GM19239 (cell line): ENCODE measurements at regions not wholly inside any gene's neighbourhood (a gene's known extent, or its start where the extent isn't known, plus 50 kb on each side); places are given as distances from the start of the nearest gene placed in this dataset.

ENCODE experiments used
- DNase-seq: peaks from one replicate; pipeline ENCODE4 v3.0.0; 2011; ENCODE audit warnings: low spot score; ENCODE audit not compliant: insufficient read length
- FAIRE-seq: peaks from 2 replicates; lab custom pipeline; 2011; peaks lifted over from hg19 to GRCh38; lab: Jason Lieb, UNC

DNA sequence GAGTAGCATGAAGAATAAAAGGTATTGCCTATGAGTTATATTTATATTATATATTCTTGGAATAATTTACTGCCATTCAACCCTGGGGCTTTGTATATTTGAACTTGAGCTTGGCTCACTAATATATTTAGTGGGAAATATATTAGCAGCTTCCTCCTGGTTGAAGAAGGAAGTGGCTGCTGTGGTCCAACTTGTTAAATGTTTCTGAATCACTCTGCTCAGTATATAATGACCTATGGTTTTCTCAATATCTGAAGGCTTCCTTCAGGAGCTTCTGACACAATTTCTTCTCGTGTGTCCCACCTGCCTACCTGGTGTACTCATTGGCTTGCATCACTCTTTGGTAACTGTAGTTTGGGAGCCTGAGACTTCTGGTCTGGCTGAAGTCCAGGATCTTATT lies 646.4 kb downstream of the TBC1D4 start:
- DNase-seq = no peak
- FAIRE-seq = no peak

DNA sequence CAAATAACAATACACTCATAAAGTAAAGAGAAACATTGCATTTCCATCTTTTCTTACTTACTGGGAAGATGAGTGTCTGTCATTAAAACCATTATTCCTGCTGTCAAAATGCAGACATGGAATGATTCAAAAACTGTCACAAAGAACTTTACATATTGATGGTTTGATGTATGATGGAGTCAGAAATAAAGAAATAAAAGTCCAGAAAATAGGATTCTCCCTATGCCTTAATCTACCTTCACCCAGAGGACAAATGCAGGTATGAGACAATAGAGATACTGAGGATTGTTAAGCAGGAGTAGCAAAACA lies 656.1 kb downstream of the TBC1D4 start:
- DNase-seq = no peak
- no peak for FAIRE-seq

DNA sequence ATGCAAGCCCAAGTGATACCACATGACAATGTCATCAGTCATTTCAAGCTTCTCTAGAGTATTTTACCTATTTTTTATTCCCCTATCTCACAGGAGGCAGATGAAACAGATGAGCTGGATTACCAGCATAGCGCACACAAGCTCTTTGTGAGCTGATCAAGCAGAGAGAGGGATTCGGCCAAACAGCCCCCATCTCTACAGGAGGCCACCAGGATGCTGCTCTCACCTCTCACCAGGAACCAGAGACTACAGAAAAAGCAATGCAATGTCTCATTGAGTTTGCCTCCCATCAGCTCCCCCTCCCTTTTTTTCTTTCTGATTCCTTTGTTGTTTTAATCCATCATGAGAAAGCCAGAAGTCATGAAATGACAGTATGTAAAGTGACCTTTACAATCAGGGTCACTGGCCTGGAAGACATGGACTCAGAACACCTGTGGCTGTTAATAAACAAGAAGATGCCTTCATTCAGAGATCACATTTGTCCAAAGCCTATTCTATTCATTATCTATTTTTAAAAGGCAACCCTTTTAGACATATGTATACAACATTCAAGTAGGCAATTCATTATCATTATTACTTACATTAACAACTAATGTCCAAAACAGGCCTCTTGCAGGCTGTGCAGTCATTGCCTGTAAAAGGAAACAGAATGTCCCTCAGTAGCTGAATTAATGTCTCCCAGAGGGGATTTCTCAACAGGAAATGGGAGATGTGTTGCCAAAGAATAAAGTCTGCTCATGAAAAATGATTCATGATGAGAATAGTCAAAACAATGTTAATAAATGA lies 656.6 kb downstream of the TBC1D4 start:
- no peak for DNase-seq
- FAIRE-seq = no peak

DNA sequence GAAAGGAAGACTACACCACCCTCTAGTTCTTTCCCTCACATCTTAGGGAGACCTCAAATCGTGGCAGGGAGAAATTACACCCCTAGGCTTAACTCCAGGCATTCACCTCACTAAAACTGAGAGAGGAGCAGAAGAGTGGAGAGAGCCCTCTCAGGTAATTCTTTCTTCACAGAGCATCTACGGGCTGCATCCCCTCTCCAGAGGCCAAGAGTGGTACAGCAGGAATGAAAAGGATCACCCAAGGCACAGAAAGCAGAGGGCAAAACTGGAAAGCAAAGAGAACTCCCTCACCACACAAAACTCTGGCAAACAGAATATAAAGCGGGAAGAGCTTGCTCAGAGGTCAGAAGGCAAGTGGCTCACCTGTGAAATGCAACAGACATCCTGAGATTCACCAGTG lies 661.2 kb downstream of the TBC1D4 start:
- FAIRE-seq (no peak), DNase-seq (no peak)

DNA sequence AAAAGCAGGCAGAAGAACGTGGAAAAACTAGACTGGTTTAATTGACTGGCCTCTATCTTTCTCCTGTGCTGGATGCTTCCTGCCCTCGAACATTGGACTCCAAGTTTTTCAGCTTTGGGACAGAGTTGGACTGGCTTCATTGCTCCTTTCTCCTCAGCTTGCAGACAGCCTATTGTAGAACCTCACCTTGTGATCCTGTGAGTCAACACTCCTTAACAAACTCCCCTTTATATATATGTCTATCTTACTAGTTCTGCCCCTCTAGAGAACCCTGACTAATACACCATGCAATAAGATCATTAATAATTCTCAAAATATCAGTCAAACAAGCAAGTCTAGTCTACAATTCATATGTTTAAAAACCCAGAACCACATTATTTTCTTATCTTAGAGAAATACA lies 662.4 kb downstream of the TBC1D4 start:
- DNase-seq (no peak), FAIRE-seq (no peak)

DNA sequence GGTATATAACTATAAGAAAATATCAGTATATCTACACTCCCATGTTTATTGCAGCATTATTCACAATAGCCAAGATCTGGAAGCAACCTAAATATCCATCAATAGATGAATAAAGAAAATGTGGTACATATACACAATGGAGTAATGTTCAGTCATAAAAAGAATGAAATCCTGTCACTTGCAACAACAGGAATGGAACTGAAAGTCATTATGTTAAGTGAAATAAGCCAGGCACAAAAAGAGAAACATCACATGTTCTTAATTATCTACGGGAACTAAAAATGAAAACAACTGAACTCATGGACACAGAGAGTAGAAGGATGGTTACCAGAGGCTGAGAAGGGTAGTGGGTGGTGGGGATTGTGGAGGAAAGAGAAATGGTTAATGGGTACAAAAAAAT lies 665.2 kb downstream of the TBC1D4 start:
- DNase-seq (no peak), FAIRE-seq (no peak)

DNA sequence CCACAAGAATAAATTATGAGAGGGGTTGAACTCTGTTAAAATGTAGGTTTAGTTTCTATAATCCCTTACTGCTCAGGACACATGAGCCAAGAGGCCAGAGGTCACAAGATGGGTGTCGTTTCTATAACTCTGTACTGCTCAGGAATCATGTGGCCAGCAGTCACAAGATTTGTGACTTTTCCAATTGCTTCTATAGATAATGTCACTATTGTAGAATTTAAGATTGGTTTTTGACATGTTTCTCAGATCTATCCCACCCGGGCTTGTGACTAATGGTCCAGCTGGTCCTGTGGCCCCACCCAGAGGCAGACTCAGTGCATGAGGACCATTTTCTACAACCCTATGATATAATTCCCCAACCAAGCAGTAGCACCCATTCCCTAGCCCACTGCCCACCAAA lies 662.0 kb upstream of the KLF12 start:
- DNase-seq (no peak), FAIRE-seq (no peak)

DNA sequence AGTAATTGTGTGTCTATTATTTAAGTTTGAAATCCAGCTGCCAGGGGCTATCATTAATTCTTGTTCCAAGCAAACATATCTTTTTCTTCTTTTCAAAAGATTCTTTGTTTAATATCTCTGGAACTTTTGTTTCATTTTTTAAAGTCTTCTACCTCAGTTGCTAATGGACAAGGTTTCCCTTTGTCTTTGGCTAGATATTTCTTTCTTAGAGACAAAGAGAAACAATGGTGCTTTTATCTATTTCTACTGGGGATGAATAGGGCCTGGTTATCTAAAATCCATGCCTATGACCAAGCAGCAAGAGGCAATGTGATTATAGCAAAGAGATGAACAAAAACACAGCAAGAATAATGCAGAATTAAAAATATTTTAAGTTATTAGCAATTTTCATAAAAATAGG lies 661.3 kb upstream of the KLF12 start:
- FAIRE-seq (no peak), DNase-seq (no peak)

DNA sequence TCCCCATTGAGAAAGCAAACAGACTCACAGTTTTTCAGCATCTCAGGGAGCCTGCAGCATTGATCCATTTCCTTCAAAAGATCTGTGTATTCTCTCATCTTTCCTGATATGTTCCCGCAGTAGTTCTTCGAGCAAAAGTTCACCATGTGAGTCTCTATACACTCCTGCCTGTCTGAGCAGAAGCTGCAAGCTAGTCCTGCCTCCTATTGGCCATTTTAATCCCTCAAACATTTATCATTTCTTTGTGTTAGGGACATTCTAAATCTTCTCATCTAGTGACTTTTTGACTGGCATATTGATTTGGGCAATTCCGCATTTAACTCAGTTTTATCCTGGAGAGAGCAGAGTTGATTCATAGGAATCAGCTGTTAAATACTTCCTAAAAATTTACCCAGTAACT lies 660.4 kb upstream of the KLF12 start:
- DNase-seq (no peak), FAIRE-seq (no peak)

DNA sequence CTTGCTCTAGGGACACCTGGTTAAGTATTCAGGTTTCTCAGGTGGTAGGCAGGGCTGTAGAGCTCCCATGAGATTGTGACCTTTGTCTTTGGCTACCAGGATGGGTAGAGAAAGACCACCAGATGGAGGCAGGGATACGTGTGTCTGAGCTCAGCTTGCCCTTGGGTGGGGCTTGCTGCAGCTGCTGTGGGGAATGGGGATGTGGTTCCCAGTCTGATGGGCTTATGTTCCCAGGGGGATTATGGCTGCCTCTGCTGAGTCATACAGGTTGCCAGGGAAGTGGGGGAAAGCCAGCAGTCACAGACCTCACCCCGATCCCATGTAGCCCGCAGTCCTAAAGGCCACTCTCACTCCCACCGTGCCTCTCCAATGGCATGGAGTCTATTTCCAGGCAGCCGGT lies 659.9 kb upstream of the KLF12 start:
- FAIRE-seq = no peak
- no peak for DNase-seq

DNA sequence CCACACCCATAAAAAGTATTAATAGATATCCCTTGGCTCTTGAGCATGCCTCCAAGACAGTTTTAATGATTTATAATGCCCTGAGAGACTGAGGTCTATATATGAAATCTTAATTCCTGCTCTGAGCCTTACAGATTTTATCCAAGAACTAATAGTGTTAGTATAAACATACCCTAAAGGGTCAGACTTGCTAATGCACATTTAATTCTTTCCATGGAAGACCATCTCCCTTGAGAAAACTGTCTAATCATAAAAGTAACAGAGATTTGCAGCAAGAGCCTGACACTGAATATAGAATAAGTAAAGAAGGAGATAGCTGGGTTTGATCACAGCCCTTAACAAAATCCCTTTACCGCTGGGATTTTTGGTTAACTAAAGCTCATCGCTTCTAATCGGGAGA lies 650.8 kb upstream of the KLF12 start:
- FAIRE-seq = no peak
- no peak for DNase-seq

DNA sequence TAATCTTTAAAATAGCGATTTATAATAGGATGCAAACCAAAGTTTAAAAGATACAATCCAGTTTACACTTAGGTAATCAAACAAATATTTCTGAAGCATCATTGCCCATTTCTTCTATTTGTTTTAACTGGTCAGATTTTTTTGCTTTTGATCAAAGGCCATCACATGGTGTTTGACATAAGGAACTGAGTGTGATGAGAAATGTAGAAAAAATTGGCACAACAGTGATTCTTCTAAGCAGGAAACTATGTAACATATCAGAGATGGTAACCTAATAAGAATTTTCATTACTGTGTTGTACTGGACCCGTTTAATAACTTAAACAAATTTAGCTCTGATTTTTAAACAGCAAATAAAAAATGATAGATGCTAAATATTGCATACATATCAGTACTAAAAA lies 644.7 kb upstream of the KLF12 start:
- FAIRE-seq (no peak), DNase-seq (no peak)

DNA sequence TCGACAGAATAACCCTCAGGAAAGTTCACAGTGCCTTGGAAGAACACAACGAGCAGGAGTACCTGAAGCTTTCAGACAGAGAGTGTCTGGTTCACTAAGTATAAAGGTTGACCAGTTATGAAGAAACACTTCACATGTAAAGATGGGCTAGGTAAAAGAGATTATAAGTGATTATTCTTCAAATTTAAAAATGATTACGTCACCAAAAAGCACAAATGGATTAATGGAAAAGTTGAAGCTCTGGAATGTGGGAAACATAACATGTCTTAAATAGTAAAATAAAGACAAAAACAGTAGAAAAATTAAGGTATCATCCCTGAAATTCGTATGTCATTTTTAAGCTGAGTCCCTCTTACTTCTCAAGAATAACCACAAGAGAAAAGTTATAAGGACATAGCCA lies 643.9 kb upstream of the KLF12 start:
- FAIRE-seq (no peak), DNase-seq (no peak)

DNA sequence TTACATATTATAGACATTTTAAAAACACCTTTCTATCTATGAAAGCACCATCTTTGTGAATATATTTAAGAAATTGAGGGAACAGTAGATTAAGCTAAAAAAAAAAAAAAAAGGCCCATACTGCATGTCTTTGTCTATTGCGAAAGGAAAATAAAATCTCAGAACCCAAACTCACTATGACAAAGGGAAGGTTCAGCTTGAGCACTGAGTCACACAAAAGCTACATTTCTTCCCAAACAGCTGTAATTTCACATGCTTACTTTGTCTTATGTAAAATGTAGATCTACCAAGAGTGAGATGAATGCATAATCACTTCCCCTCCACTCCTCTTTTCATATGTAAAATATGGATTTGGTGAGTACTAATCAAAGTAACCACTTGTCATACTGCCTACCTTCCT lies 640.1 kb upstream of the KLF12 start:
- DNase-seq = no peak
- FAIRE-seq = no peak

DNA sequence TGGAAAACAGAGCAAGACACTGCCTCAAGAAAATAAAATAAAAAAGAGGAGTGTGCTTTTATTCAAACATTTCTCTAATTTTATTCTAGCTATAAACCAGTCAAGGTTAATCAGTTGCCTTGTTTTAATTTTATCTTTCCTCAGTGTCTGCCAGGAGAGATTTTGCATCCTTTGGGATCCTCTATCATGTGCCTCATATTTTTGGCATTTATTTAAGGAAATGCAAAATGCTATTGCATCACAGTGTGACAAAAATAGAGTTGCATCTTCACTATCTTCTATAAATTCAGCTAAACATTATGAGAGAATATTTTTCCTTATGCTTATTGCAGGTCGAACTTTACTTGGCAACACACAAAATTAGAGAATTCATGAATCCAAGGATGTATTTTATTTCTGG lies 639.0 kb upstream of the KLF12 start:
- DNase-seq (no peak), FAIRE-seq (no peak)

DNA sequence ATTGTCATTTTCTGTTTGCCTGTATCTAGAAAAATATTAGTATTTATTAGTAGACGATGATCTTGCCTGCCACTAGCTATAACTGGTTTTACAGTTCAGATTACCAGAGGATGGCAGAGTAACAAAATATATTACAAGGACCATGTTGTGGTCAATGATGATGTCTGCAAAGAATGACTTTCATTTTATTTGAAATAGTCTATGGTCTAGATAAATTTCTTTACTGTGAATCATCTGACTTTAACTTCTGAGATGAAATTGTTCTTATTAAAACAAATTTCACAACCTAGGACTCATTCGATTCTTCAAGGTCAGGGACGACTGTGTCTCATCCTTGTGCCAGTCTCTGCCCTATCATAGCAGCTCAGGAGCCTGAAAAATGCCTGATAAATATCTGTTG lies 637.8 kb upstream of the KLF12 start:
- no peak for FAIRE-seq
- no peak for DNase-seq

DNA sequence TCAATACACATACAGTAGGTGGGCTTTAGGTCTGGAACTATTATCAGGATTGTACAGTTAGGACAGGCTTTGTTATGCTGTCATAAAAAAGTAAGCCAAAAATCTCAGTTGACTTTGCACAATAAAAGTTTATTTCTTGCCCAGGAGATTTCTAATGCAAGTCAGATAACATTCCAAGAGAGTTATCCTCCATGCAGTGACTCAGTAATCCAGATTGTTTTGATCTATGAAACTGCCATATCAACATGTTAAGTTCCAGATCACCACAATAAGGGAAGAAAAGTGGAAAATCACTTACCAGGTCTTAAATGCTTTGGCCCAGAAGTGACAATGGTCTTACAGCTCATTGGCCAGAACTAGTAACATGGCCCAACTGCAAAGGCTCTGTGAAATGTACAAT lies 636.2 kb upstream of the KLF12 start:
- no peak for DNase-seq
- FAIRE-seq = no peak

DNA sequence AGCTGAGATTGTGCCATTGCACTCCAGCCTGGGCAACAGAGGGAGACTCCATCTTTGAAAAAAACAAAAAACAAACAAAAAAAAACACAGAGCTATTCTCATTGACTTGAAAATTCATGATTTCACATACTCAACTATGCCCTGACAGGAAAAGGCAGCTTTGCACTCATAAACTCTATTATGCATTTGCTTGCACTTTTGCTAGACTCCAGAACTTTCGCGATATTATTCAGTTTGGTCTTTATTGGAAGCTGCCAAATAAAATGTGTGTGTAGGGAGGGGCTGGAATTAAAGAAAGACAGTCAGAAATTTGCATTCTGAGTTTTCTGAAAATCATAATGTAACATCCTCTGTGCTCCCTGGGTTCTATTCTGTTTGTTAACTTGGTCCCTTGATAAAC lies 635.1 kb upstream of the KLF12 start:
- DNase-seq (no peak), FAIRE-seq (no peak)

DNA sequence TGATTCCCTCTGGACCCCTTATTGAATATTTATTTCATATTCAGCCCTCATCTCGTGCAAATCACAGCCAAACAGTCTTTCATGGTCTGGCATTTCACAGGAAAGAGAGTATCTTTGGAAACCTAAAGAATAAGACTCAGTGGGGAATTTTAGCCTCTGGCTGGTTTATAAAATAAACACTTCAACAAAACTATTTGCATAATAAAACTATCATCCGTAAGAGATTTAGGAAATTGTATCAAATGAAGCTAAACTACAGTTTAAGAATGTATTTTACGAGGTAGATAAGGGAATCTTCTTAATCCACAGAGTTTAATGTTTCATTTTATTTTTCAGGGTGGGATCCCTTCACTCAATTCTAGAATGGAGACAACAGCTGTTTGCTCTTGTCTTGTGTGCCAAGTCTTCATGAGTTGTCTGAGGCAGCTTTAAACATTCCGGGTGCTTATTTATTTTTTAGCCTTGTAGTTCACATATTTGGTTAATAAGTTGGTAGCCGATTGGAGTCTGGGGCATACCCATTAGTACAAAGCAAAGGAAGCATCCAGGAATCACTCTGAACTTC lies 634.4 kb upstream of the KLF12 start:
- FAIRE-seq = no peak
- DNase-seq = no peak

DNA sequence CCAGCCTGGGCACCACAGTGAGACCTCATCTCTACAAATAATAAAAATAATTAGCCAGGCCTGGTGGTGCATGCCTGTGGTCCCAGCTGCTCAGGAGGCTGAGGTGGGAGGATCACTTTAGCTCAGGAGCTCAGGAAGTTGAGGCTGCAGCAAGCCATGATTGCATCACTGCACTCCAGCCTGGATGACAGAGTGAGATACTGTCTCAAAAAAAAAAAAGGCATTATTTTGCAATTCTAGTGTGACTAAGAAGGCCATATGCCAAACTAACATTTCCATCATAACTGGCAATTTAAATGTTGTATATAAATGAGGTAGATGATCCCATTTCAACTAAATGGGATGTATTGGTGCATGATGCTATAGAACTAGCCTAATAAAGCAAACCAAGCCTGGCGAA lies 632.8 kb upstream of the KLF12 start:
- DNase-seq (no peak), FAIRE-seq (no peak)

DNA sequence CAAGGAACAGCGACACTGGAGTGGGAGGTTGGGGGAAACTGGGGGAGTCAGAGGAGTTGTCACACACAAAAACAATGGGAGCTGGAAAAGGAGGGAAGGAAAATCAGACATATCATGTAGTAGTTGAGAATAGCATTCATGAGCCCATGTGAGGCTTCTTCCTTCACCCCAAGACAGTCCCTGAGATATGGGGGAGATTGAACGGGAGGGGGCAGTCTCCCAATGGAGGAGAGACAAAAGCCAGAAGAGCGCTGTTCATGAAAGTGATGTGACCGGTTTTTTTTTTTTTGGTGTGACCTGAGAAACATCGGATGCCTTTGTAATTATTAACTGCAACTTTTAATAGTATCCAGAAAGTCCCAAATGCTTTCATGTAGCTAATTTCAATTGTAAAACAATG lies 631.8 kb upstream of the KLF12 start:
- DNase-seq = no peak
- FAIRE-seq = no peak
